ENCODE measurements at regions not wholly inside any gene's neighbourhood (a gene's known extent, or its start where the extent isn't known, plus 50 kb on each side); places are given as distances from the start of the nearest gene placed in this dataset.
A peak's percentile ranks its signal among the peaks of the same experiment; 100 is the strongest.

GRCh38 chr1:212498283-212499040 is 65.7 kb downstream of the NENF start:
- no peaks in the 10 kb centered on the region for H3K27me3 ChIP-seq (ENCODE audit: control insufficient read depth, insufficient read depth, low read length, poor library complexity, severe bottlenecking)
- peaks cover 19% of the 10 kb centered on the region for H3K4me1 ChIP-seq (ENCODE audit: control insufficient read depth, insufficient read depth, low read length)
- WGBS, 2 experiments (ENCODE audit: insufficient coverage in 1 of 2, insufficient read length in 1 of 2), result 66 to 74% methylated on average over 6 to 9 of the region's 9 CpGs
- no peaks in the 10 kb centered on the region for H3K36me3 ChIP-seq (ENCODE audit: control insufficient read depth, insufficient read depth, low read length)
- peaks cover 9% of the 10 kb centered on the region for H3K9me3 ChIP-seq (ENCODE audit: control insufficient read depth, low read length)
- Mint-ChIP-seq H3K4me3 (no peak overlapping the region), H3K9me3 (peaks cover 4% of the 10 kb centered on the region), H3K27me3 (ENCODE audit: insufficient read depth) (no peaks in the 10 kb centered on the region), H3K36me3 (ENCODE audit: low read depth) (no peaks in the 10 kb centered on the region), H3K27ac (peak overlapping the region; percentile 28), H3K4me1 (peaks cover 41% of the 10 kb centered on the region)
- no peak for TF ChIP-seq CTCF (conservative IDR thresholded peaks at IDR 0.05)
- H3K27ac ChIP-seq (ENCODE audit: low read depth, low read length), result peak overlapping the region; percentile 25
- H3K4me3 ChIP-seq (ENCODE audit: low read length), result peak overlapping the region; percentile 1
- no peak for DNase-seq
- H3K9ac ChIP-seq (ENCODE audit: extremely low read depth, low read length, poor library complexity, severe bottlenecking), result peak overlapping the region; percentile 28

- H3K27ac Mint-ChIP-seq, result no peak overlapping the region
These were observed 67.6 kb downstream of the NENF start for GRCh38 chr1:212500351-212500750.

GRCh38 chr1:212500983-212501382 is 68.3 kb downstream of the NENF start:
- Mint-ChIP-seq H3K36me3 (ENCODE audit: low read depth) (peaks cover 3% of the 10 kb centered on the region), H3K27me3 (ENCODE audit: insufficient read depth) (no peaks in the 10 kb centered on the region), H3K4me1 (peaks cover 38% of the 10 kb centered on the region), H3K27ac (no peak overlapping the region), H3K4me3 (no peak overlapping the region), H3K9me3 (peaks cover 4% of the 10 kb centered on the region)
- 92 to 100% methylated on average over 1 of the region's 1 CpG for WGBS, 2 experiments (ENCODE audit: insufficient coverage in 1 of 2, insufficient read length in 1 of 2)
- TF ChIP-seq CTCF (conservative IDR thresholded peaks at IDR 0.05), result no peak
- no peak overlapping the region for H3K9ac ChIP-seq (ENCODE audit: extremely low read depth, low read length, poor library complexity, severe bottlenecking)
- no peaks in the 10 kb centered on the region for H3K36me3 ChIP-seq (ENCODE audit: control insufficient read depth, insufficient read depth, low read length)
- H3K4me3 ChIP-seq (ENCODE audit: low read length), result no peak overlapping the region
- peaks cover 14% of the 10 kb centered on the region for H3K4me1 ChIP-seq (ENCODE audit: control insufficient read depth, insufficient read depth, low read length)
- peaks cover 12% of the 10 kb centered on the region for H3K9me3 ChIP-seq (ENCODE audit: control insufficient read depth, low read length)
- H3K27ac ChIP-seq (ENCODE audit: low read depth, low read length), result no peak overlapping the region
- no peak for DNase-seq
- H3K27me3 ChIP-seq (ENCODE audit: control insufficient read depth, insufficient read depth, low read length, poor library complexity, severe bottlenecking), result no peaks in the 10 kb centered on the region

More at GRCh38 chr1:212500351-212500750, 67.6 kb downstream of the NENF start:
- Mint-ChIP-seq H3K9me3 (peaks cover 4% of the 10 kb centered on the region), H3K27me3 (ENCODE audit: insufficient read depth) (no peaks in the 10 kb centered on the region), H3K4me3 (no peak overlapping the region), H3K36me3 (ENCODE audit: low read depth) (peaks cover 2% of the 10 kb centered on the region), H3K4me1 (peaks cover 41% of the 10 kb centered on the region)
- Histone ChIP-seq H3K27me3 (ENCODE audit: control insufficient read depth, insufficient read depth, low read length, poor library complexity, severe bottlenecking) (no peaks in the 10 kb centered on the region), H3K9ac (ENCODE audit: extremely low read depth, low read length, poor library complexity, severe bottlenecking) (no peak overlapping the region), H3K36me3 (ENCODE audit: control insufficient read depth, insufficient read depth, low read length) (no peaks in the 10 kb centered on the region), H3K27ac (ENCODE audit: low read depth, low read length) (no peak overlapping the region), H3K4me3 (ENCODE audit: low read length) (no peak overlapping the region), H3K9me3 (ENCODE audit: control insufficient read depth, low read length) (peaks cover 10% of the 10 kb centered on the region), H3K4me1 (ENCODE audit: control insufficient read depth, insufficient read depth, low read length) (peaks cover 19% of the 10 kb centered on the region)
- DNase-seq, result no peak
- TF ChIP-seq CTCF (conservative IDR thresholded peaks at IDR 0.05), result no peak
- 90 to 92% methylated on average over 6 of the region's 6 CpGs for WGBS, 2 experiments (ENCODE audit: insufficient coverage in 1 of 2, insufficient read length in 1 of 2)

Data from endodermal cell (in vitro differentiated cells).